ENCODE measurements at regions not wholly inside any gene's neighbourhood (a gene's known extent, or its start where the extent isn't known, plus 50 kb on each side); places are given as distances from the start of the nearest gene placed in this dataset.

DNA sequence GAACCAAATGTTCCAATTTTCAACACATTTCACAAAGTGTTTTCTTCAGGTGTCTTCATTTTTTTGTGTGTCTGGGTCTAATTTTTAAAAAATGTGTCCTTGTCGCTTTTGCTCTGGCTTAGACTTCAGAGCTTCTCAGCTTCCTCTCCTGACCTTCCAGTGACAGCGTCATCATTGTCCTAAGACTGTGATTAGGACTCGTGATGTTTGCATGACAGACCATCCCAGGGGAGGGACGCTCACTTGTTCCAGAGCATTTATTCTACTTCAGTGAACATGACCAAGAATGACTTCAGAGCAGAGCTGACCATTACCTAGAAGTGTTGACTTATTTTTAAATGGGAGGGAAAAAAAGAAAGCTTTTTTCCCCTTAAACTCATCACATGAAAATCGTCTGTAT, 591.9 kb downstream of the IRS1 start:
- no peak overlapping the region for H3K27ac ChIP-seq (ENCODE audit: low read depth, low read length)
- Mint-ChIP-seq H3K4me1 (no peaks in the 10 kb centered on the region), H3K27me3 (peaks cover 3 to 6% of the 10 kb centered on the region in 2 donors), H3K27ac (no peak overlapping the region), H3K36me3 (no peaks in the 10 kb centered on the region), H3K4me3 (no peak overlapping the region), H3K9me3 (peaks cover 0 to 5% (median 0%) of the 10 kb centered on the region in 5 donors)
- no peak overlapping the region for H3K4me3 ChIP-seq (ENCODE audit: low read length)
- H3K9me3 ChIP-seq (ENCODE audit: low read length): no peaks in the 10 kb centered on the region
- ChIA-PET CTCF (no interaction called here), POLR2A (no interaction called here)
- no peaks in the 10 kb centered on the region for H3K36me3 ChIP-seq (ENCODE audit: insufficient read depth, low read length)
- no peaks in the 10 kb centered on the region for H3K27me3 ChIP-seq (ENCODE audit: insufficient read depth, low read length, poor library complexity, severe bottlenecking)
- DNase-seq: no peak
- H3K4me1 ChIP-seq (ENCODE audit: insufficient read depth, low read length): no peaks in the 10 kb centered on the region

DNA sequence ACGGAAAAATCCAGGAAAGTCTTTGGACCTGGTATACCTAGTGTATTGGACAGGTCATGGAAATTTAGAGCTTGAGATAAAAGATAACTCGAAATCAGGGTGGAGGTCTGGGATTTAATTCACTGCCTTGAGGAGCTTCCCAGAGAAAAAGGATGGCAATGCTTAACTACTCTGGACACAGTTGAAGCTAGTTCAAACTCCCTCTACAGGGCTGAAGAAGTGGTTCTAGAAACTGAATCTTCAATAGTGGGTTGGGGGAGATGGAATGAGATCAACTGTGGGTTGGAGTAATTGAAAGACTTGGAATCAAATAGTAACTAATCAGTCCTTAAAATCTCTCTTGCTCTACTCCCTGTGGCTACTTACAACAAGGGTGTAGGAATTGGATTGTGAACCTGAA, 600.1 kb downstream of the IRS1 start:
- peaks cover 0 to 4% (median 0%) of the 10 kb centered on the region in 5 donors for H3K9me3 Mint-ChIP-seq
- H3K36me3 Mint-ChIP-seq: no peaks in the 10 kb centered on the region
- H3K27me3 Mint-ChIP-seq: peaks cover 0 to 1% of the 10 kb centered on the region in 2 donors
- DNase-seq: no peak
- H3K4me3 Mint-ChIP-seq: no peak overlapping the region
- CTCF ChIA-PET: no interaction called here
- Histone ChIP-seq H3K4me3 (ENCODE audit: low read length) (no peak overlapping the region), H3K9me3 (ENCODE audit: low read length) (no peaks in the 10 kb centered on the region), H3K36me3 (ENCODE audit: insufficient read depth, low read length) (no peaks in the 10 kb centered on the region), H3K27me3 (ENCODE audit: insufficient read depth, low read length, poor library complexity, severe bottlenecking) (no peaks in the 10 kb centered on the region), H3K27ac (ENCODE audit: low read depth, low read length) (no peak overlapping the region), H3K4me1 (ENCODE audit: insufficient read depth, low read length) (no peaks in the 10 kb centered on the region)
- POLR2A ChIA-PET: no interaction called here
- no peak overlapping the region for H3K27ac Mint-ChIP-seq
- no peaks in the 10 kb centered on the region for H3K4me1 Mint-ChIP-seq

DNA sequence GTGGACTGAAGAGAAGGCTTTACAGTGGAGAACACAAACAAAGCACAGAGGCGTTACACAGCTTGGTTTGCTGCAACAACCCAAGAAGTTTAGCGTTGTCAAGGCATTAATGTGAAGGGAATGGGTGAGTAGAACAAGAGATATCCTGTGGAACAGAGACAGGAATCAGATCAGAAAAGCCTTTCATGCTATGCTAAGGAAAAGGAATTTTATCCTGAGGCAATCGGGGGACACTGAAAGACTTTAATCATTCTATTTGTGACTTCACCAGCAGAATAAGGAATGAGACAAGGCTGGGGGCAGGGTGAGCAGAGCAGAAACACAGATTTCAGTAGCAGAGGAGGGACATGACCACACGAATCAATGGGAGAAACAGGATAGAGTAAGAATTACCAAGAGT, 600.7 kb downstream of the IRS1 start:
- Histone ChIP-seq H3K27ac (ENCODE audit: low read depth, low read length) (no peak overlapping the region), H3K36me3 (ENCODE audit: insufficient read depth, low read length) (no peaks in the 10 kb centered on the region), H3K9me3 (ENCODE audit: low read length) (no peaks in the 10 kb centered on the region), H3K4me3 (ENCODE audit: low read length) (no peak overlapping the region), H3K27me3 (ENCODE audit: insufficient read depth, low read length, poor library complexity, severe bottlenecking) (no peaks in the 10 kb centered on the region), H3K4me1 (ENCODE audit: insufficient read depth, low read length) (no peaks in the 10 kb centered on the region)
- CTCF ChIA-PET: no interaction called here
- Mint-ChIP-seq H3K27me3 (peaks cover 0 to 3% of the 10 kb centered on the region in 2 donors), H3K9me3 (peaks cover 0 to 4% (median 0%) of the 10 kb centered on the region in 5 donors), H3K36me3 (no peaks in the 10 kb centered on the region), H3K4me3 (no peak overlapping the region), H3K4me1 (no peaks in the 10 kb centered on the region), H3K27ac (no peak overlapping the region)
- POLR2A ChIA-PET: no interaction called here
- no peak for DNase-seq

DNA sequence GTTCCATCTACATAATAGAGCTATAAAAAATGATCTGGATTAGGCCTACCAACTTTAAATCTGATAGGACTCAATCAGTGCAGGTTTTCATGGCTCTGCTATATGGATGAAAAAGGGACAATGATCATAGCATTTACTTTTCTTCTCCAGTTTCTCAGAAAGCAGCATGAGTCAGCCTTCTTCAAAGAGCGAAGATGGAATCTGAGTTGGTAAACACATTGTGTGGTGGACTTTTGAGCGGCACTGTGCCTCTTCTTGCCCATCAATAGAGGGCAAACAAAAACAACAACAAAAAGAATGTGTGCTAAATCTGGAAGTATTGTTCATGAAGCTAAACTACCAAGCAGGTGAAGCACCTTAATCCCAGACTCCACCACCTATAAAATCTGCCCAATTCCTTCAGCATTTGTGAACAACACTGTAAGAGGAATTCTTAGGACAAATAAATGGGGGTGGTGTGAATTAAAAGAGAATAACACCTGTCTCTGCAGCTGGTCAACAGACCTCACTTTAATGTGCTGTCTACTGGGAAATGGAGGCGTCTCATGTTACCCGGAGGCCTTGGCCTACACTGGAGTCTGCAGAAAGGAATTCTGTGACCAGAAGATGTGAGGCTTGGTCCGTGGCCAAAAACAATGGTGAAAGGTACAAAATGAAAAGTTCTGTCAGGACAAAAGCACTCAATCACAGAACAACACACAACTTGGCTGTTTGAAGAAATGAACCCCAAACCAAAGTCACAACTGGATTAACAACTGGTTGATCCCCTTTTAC, 609.0 kb downstream of the IRS1 start:
- Histone ChIP-seq H3K4me3 (ENCODE audit: low read length) (no peak overlapping the region), H3K27me3 (ENCODE audit: insufficient read depth, low read length, poor library complexity, severe bottlenecking) (no peaks in the 10 kb centered on the region), H3K4me1 (ENCODE audit: insufficient read depth, low read length) (no peaks in the 10 kb centered on the region), H3K36me3 (ENCODE audit: insufficient read depth, low read length) (no peaks in the 10 kb centered on the region), H3K27ac (ENCODE audit: low read depth, low read length) (no peak overlapping the region), H3K9me3 (ENCODE audit: low read length) (no peaks in the 10 kb centered on the region)
- Mint-ChIP-seq H3K4me3 (no peak overlapping the region), H3K27ac (no peak overlapping the region), H3K36me3 (no peaks in the 10 kb centered on the region), H3K27me3 (peaks cover 0 to 5% of the 10 kb centered on the region in 2 donors), H3K9me3 (peaks cover 0 to 4% (median 0%) of the 10 kb centered on the region in 5 donors), H3K4me1 (no peaks in the 10 kb centered on the region)
- POLR2A ChIA-PET: no interaction called here
- CTCF ChIA-PET: no interaction called here
- no peak for DNase-seq

DNA sequence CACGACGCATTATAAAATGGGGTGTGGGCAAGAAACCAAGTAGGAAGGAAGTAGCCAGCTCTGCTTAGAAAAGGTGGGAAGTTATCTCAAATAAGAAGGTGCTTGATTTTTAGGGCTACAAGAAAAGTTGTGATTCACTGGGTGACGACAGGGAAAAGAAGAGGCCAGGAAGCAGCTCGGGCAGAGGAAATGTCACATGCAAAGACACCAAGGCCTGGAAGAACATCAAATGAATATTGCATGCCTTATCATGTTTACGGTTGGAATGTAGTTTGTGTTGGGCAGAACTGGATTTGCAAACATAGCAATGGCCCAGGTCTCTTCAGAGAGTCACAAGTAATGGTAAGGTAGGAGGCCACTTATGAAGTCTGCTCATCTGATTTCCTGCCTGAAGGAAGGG, 610.6 kb downstream of the IRS1 start:
- Mint-ChIP-seq H3K9me3 (peaks cover 0 to 5% (median 0%) of the 10 kb centered on the region in 5 donors), H3K36me3 (no peaks in the 10 kb centered on the region), H3K4me3 (no peak overlapping the region), H3K27me3 (peaks cover 0 to 3% of the 10 kb centered on the region in 2 donors), H3K27ac (no peak overlapping the region), H3K4me1 (no peaks in the 10 kb centered on the region)
- Histone ChIP-seq H3K4me1 (ENCODE audit: insufficient read depth, low read length) (no peaks in the 10 kb centered on the region), H3K36me3 (ENCODE audit: insufficient read depth, low read length) (no peaks in the 10 kb centered on the region), H3K9me3 (ENCODE audit: low read length) (no peaks in the 10 kb centered on the region), H3K27ac (ENCODE audit: low read depth, low read length) (no peak overlapping the region), H3K4me3 (ENCODE audit: low read length) (no peak overlapping the region), H3K27me3 (ENCODE audit: insufficient read depth, low read length, poor library complexity, severe bottlenecking) (no peaks in the 10 kb centered on the region)
- CTCF ChIA-PET: no interaction called here
- POLR2A ChIA-PET: no interaction called here
- no peak for DNase-seq

DNA sequence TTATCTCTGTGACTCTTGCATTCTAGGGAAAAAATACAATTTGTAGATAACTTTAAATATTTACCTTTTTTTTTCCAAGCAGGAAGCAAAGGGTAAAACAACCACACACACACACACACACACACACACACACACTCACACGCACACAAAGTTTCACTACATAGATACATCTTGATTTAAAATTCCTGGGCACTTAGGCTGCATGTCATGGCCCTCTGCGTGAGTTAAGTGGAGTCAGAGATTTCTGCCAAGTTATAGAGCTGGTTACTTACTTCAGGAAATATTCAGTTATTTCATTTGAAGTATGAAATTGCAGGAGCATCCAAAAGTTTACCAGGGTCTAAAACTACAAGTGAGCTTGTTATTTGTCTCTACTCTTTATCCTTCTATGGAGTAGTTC, 612.0 kb downstream of the IRS1 start:
- CTCF ChIA-PET: no interaction called here
- H3K27me3 Mint-ChIP-seq: peaks cover 0 to 8% of the 10 kb centered on the region in 2 donors
- no peaks in the 10 kb centered on the region for H3K36me3 Mint-ChIP-seq

DNA sequence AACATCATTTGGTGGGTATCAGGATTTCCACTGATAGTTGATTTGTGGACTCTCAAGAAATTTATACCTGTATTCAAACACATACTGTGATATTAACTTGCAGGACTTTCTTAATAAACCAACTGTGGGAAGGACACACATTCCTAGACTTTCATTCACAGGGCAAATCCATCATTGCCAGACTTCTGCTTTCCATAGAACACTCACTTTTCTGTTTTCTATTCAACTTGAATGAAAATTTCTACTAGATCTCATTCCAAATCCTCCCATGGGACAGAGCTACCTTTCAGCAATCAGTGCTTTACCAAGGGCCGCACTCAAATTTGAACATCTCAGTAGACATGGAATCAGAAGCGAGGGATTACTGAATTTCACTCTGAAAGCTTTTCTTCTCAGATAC, 612.5 kb downstream of the IRS1 start:
- Mint-ChIP-seq H3K27ac (no peak overlapping the region), H3K4me3 (no peak overlapping the region), H3K36me3 (no peaks in the 10 kb centered on the region), H3K27me3 (peaks cover 1 to 8% of the 10 kb centered on the region in 2 donors), H3K9me3 (peaks cover 0 to 3% (median 0%) of the 10 kb centered on the region in 5 donors), H3K4me1 (no peaks in the 10 kb centered on the region)
- Histone ChIP-seq H3K27ac (ENCODE audit: low read depth, low read length) (no peak overlapping the region), H3K4me1 (ENCODE audit: insufficient read depth, low read length) (no peaks in the 10 kb centered on the region), H3K4me3 (ENCODE audit: low read length) (no peak overlapping the region), H3K36me3 (ENCODE audit: insufficient read depth, low read length) (no peaks in the 10 kb centered on the region), H3K27me3 (ENCODE audit: insufficient read depth, low read length, poor library complexity, severe bottlenecking) (no peaks in the 10 kb centered on the region), H3K9me3 (ENCODE audit: low read length) (no peaks in the 10 kb centered on the region)
- CTCF ChIA-PET: no interaction called here
- no peak for DNase-seq
- POLR2A ChIA-PET: no interaction called here

More for the DNA sequence above, 612.0 kb downstream of the IRS1 start:
- H3K4me3 Mint-ChIP-seq: no peak overlapping the region
- H3K4me1 Mint-ChIP-seq: no peaks in the 10 kb centered on the region
- no peak for DNase-seq
- Histone ChIP-seq H3K9me3 (ENCODE audit: low read length) (no peaks in the 10 kb centered on the region), H3K4me3 (ENCODE audit: low read length) (no peak overlapping the region), H3K4me1 (ENCODE audit: insufficient read depth, low read length) (no peaks in the 10 kb centered on the region), H3K36me3 (ENCODE audit: insufficient read depth, low read length) (no peaks in the 10 kb centered on the region), H3K27me3 (ENCODE audit: insufficient read depth, low read length, poor library complexity, severe bottlenecking) (no peaks in the 10 kb centered on the region), H3K27ac (ENCODE audit: low read depth, low read length) (no peak overlapping the region)
- H3K9me3 Mint-ChIP-seq: peaks cover 0 to 5% (median 0%) of the 10 kb centered on the region in 5 donors
- POLR2A ChIA-PET: no interaction called here
- no peak overlapping the region for H3K27ac Mint-ChIP-seq

DNA sequence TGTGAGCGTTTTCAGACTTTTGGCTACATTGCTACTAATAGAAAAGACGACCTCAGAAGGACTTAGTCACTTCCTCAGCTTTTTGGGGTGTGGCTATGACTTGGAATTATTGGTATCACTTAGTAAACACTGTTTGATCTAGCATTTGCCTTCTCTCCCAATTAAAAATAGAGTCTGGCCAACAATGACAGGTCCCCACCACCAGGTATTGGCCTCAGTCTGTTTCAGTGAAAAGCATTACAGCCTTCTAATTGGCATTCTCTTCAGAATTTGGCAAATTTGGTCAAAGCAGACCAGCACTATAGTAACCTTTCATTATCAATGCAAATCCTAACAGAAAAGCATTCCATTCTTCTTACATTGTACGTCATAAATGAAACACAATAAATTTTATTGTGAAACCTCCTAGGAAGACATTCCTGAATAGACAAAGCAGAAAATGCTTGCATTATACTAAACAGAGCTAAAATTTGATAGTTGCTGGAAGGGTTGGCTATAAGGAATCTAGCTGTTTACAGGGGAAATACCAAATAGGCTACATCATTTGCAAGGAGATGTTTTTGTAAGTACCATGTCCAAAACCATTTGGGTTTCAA, 613.9 kb downstream of the IRS1 start:
- Mint-ChIP-seq H3K4me3 (no peak overlapping the region), H3K36me3 (no peaks in the 10 kb centered on the region), H3K9me3 (peaks cover 0 to 3% (median 0%) of the 10 kb centered on the region in 5 donors), H3K27ac (no peak overlapping the region), H3K27me3 (peaks cover 2 to 8% of the 10 kb centered on the region in 2 donors), H3K4me1 (no peaks in the 10 kb centered on the region)
- ChIA-PET CTCF (no interaction called here), POLR2A (no interaction called here)
- Histone ChIP-seq H3K9me3 (ENCODE audit: low read length) (no peaks in the 10 kb centered on the region), H3K36me3 (ENCODE audit: insufficient read depth, low read length) (no peaks in the 10 kb centered on the region), H3K4me1 (ENCODE audit: insufficient read depth, low read length) (no peaks in the 10 kb centered on the region), H3K4me3 (ENCODE audit: low read length) (no peak overlapping the region), H3K27me3 (ENCODE audit: insufficient read depth, low read length, poor library complexity, severe bottlenecking) (no peaks in the 10 kb centered on the region), H3K27ac (ENCODE audit: low read depth, low read length) (no peak overlapping the region)
- DNase-seq: no peak

Data from CD8-positive, alpha-beta memory T cell (primary cell).